ENCODE measurements at regions not wholly inside any gene's neighbourhood (a gene's known extent, or its start where the extent isn't known, plus 50 kb on each side); places are given as distances from the start of the nearest gene placed in this dataset.

- no peaks in the 10 kb centered on the region for H3K9me3 ChIP-seq
- no peaks in the 10 kb centered on the region for H3K27me3 ChIP-seq
- no peaks in the 10 kb centered on the region for H3K4me1 ChIP-seq
- intact Hi-C loops (cut with DNase I) = no loop called here
- H3K27ac ChIP-seq = no peak overlapping the region
- no peak for TF ChIP-seq CTCF (IDR thresholded peaks at IDR 0.05)
- no peak overlapping the region for H3K4me3 ChIP-seq
- H3K36me3 ChIP-seq = no peaks in the 10 kb centered on the region
- no peak for DNase-seq (ENCODE audit: low spot score in 2 of 2)
Measured at GRCh38 chr13:105972306-105972721, 563.1 kb downstream of the EFNB2 start.

GRCh38 chr13:105971738-105972137 lies 563.7 kb downstream of the EFNB2 start:
- no peak overlapping the region for H3K4me3 ChIP-seq
- H3K36me3 ChIP-seq = no peaks in the 10 kb centered on the region
- DNase-seq (ENCODE audit: low spot score in 2 of 2) = no peak
- H3K27me3 ChIP-seq = no peaks in the 10 kb centered on the region
- intact Hi-C loops (cut with DNase I) = no loop called here
- H3K4me1 ChIP-seq = no peaks in the 10 kb centered on the region
- no peak for TF ChIP-seq CTCF (IDR thresholded peaks at IDR 0.05)
- H3K9me3 ChIP-seq = no peaks in the 10 kb centered on the region
- no peak overlapping the region for H3K27ac ChIP-seq

- no peak for TF ChIP-seq CTCF (IDR thresholded peaks at IDR 0.05)
- intact Hi-C loops (cut with DNase I) = no loop called here
- H3K4me1 ChIP-seq = no peaks in the 10 kb centered on the region
- H3K4me3 ChIP-seq = no peak overlapping the region
- no peak for DNase-seq (ENCODE audit: low spot score in 2 of 2)
- no peaks in the 10 kb centered on the region for H3K36me3 ChIP-seq
- no peak overlapping the region for H3K27ac ChIP-seq
- no peaks in the 10 kb centered on the region for H3K27me3 ChIP-seq
- no peaks in the 10 kb centered on the region for H3K9me3 ChIP-seq
Measured at GRCh38 chr13:105971312-105971711, 564.1 kb downstream of the EFNB2 start.

GRCh38 chr13:105969761-105970160 lies 565.7 kb downstream of the EFNB2 start:
- Histone ChIP-seq H3K4me1 (no peaks in the 10 kb centered on the region), H3K36me3 (no peaks in the 10 kb centered on the region), H3K27ac (no peak overlapping the region), H3K27me3 (no peaks in the 10 kb centered on the region), H3K9me3 (no peaks in the 10 kb centered on the region), H3K4me3 (no peak overlapping the region)
- no peak for DNase-seq (ENCODE audit: low spot score in 2 of 2)
- no peak for TF ChIP-seq CTCF (IDR thresholded peaks at IDR 0.05)
- intact Hi-C loops (cut with DNase I) = no loop called here

GRCh38 chr13:105965910-105966309 lies 569.6 kb downstream of the EFNB2 start:
- no peaks in the 10 kb centered on the region for H3K4me1 ChIP-seq
- no peak overlapping the region for H3K4me3 ChIP-seq
- intact Hi-C loops (cut with DNase I) = no loop called here
- H3K27ac ChIP-seq = no peak overlapping the region
- no peak for DNase-seq (ENCODE audit: low spot score in 2 of 2)
- no peak for TF ChIP-seq CTCF (IDR thresholded peaks at IDR 0.05)
- no peaks in the 10 kb centered on the region for H3K27me3 ChIP-seq
- no peaks in the 10 kb centered on the region for H3K9me3 ChIP-seq
- no peaks in the 10 kb centered on the region for H3K36me3 ChIP-seq

- Histone ChIP-seq H3K4me3 (no peak overlapping the region), H3K27me3 (no peaks in the 10 kb centered on the region), H3K36me3 (no peaks in the 10 kb centered on the region), H3K9me3 (no peaks in the 10 kb centered on the region), H3K27ac (no peak overlapping the region), H3K4me1 (no peaks in the 10 kb centered on the region)
- intact Hi-C loops (cut with DNase I) = no loop called here
- no peak for DNase-seq (ENCODE audit: low spot score in 2 of 2)
- no peak for TF ChIP-seq CTCF (IDR thresholded peaks at IDR 0.05)
Measured at GRCh38 chr13:105962080-105962479, 573.4 kb downstream of the EFNB2 start.

All from ascending aorta (tissue), 2 donors.